Testis (tissue), 2 donors: ENCODE measurements at regions not wholly inside any gene's neighbourhood (a gene's known extent, or its start where the extent isn't known, plus 50 kb on each side); places are given as distances from the start of the nearest gene placed in this dataset.

Experiments used
- CTCF ChIP-seq, 3 experiments: fragments of 450-650 bp in 2 of 3; fragments of 200-600 bp in 1 of 3; sonication (generic) in 1 of 3; IDR thresholded peaks; one replicate each; pipeline ENCODE4 v1.5.1; 2016 to 2019; ENCODE audit warnings: antibody characterized with exemption in 3 of 3, mild to moderate bottlenecking in 2 of 3, moderate library complexity in 1 of 3
- POLR2A ChIP-seq: fragments of 450-650 bp; IDR thresholded peaks from one replicate; pipeline ENCODE4 v1.6.1; 2017; ENCODE audit warnings: antibody characterized with exemption, mild to moderate bottlenecking, moderate library complexity

GRCh38 chr10:130983749-130984148 is 327.8 kb downstream of the TCERG1L start:
- TF ChIP-seq CTCF (IDR thresholded peaks at IDR 0.05) (no peak), POLR2A (no peak)
